Osteoblast (primary cell): ENCODE measurements at regions not wholly inside any gene's neighbourhood (a gene's known extent, or its start where the extent isn't known, plus 50 kb on each side); places are given as distances from the start of the nearest gene placed in this dataset.
A peak's percentile ranks its signal among the peaks of the same experiment; 100 is the strongest.

ENCODE experiments used
- DNase-seq: peaks from one replicate; pipeline ENCODE4 v3.0.0; 2011; ENCODE audit warnings: low spot score, mixed read lengths; ENCODE audit not compliant: insufficient read length; ENCODE audit errors: missing footprints
- H2AFZ ChIP-seq: 2 replicates; pipeline ENCODE4 v1.6.0; 2011; ENCODE audit warnings: mild to moderate bottlenecking, low read length
- H3K27ac ChIP-seq: 2 replicates; pipeline ENCODE4 v1.5.1; 2011; ENCODE audit warnings: mild to moderate bottlenecking, low read depth, low read length, moderate library complexity
- H3K27me3 ChIP-seq: 2 replicates; pipeline ENCODE4 v1.6.0; 2012; ENCODE audit warnings: mild to moderate bottlenecking, control low read depth, inconsistent platforms, low read length, moderate library complexity; ENCODE audit not compliant: insufficient read depth
- H3K36me3 ChIP-seq: 2 replicates; pipeline ENCODE4 v1.5.1; 2011; ENCODE audit warnings: mild to moderate bottlenecking, low read length, control low read depth, moderate library complexity; ENCODE audit not compliant: insufficient read depth
- H3K4me1 ChIP-seq: 2 replicates; pipeline ENCODE4 v1.5.1; 2011; ENCODE audit warnings: mild to moderate bottlenecking, low read length, control low read depth, moderate library complexity; ENCODE audit not compliant: insufficient read depth
- H3K4me2 ChIP-seq: 2 replicates; pipeline ENCODE4 v1.6.0; 2011; ENCODE audit warnings: mild to moderate bottlenecking, low read length; ENCODE audit not compliant: insufficient read depth
- H3K4me3 ChIP-seq: fragments of 200-600 bp; sonication (generic); 3 replicates; pipeline ENCODE4 v1.5.1; 2012; ENCODE audit warnings: mild to moderate bottlenecking, low read length, inconsistent platforms; ENCODE audit not compliant: insufficient read depth
- H3K79me2 ChIP-seq: 2 replicates; pipeline ENCODE4 v1.6.0; 2012; ENCODE audit warnings: mild to moderate bottlenecking, low read length, control low read depth, inconsistent platforms; ENCODE audit not compliant: insufficient read depth
- H3K9me3 ChIP-seq: 2 replicates; pipeline ENCODE4 v1.5.1; 2011; ENCODE audit warnings: low read depth, low read length, control low read depth
- H4K20me1 ChIP-seq: 2 replicates; pipeline ENCODE4 v1.6.0; 2012; ENCODE audit warnings: mild to moderate bottlenecking, low read length, control low read depth; ENCODE audit not compliant: insufficient read depth
- TF ChIP-seq, protein P1 (sequence below): IDR thresholded peaks from 2 replicates; pipeline ENCODE4 v1.5.1; 2011; ENCODE audit warnings: mild to moderate bottlenecking, low read depth, low read length, moderate library complexity; ENCODE audit errors: extremely low read depth

- H3K9me3 ChIP-seq, result no peaks in the 10 kb centered on the region
- TF ChIP-seq, protein P1, sequence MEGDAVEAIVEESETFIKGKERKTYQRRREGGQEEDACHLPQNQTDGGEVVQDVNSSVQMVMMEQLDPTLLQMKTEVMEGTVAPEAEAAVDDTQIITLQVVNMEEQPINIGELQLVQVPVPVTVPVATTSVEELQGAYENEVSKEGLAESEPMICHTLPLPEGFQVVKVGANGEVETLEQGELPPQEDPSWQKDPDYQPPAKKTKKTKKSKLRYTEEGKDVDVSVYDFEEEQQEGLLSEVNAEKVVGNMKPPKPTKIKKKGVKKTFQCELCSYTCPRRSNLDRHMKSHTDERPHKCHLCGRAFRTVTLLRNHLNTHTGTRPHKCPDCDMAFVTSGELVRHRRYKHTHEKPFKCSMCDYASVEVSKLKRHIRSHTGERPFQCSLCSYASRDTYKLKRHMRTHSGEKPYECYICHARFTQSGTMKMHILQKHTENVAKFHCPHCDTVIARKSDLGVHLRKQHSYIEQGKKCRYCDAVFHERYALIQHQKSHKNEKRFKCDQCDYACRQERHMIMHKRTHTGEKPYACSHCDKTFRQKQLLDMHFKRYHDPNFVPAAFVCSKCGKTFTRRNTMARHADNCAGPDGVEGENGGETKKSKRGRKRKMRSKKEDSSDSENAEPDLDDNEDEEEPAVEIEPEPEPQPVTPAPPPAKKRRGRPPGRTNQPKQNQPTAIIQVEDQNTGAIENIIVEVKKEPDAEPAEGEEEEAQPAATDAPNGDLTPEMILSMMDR, result no peak
- H3K4me2 ChIP-seq, result no peak overlapping the region
- H3K79me2 ChIP-seq, result no peaks in the 10 kb centered on the region
- DNase-seq, result no peak
- H3K4me1 ChIP-seq, result no peaks in the 10 kb centered on the region
- H3K27me3 ChIP-seq, result no peaks in the 10 kb centered on the region
- no peak overlapping the region for H2AFZ ChIP-seq
- no peaks in the 10 kb centered on the region for H4K20me1 ChIP-seq
- H3K27ac ChIP-seq, result no peak overlapping the region
- no peak overlapping the region for H3K4me3 ChIP-seq
- H3K36me3 ChIP-seq, result no peaks in the 10 kb centered on the region
These were observed 93.0 kb downstream of the MAIP1 start for GRCh38 chr2:200048421-200048820.

DNA sequence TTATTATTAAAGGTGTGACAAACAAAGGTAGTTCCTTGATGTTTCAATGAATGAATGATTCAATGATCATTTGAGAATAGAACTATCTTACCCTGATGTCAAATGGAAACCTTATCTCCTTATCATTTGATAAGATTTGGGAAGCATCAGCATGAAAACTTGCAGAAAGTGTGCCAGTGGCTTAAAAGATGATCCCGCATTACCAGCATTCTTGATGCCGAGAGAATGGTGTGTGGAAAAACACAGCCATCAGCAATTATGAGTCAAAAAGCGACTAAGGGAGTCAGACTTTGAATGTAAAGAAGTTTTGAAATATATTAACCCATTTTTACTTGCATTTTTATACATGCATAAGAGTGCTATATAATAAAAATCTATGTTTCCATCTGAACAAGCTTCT is 93.7 kb downstream of the MAIP1 start:
- H2AFZ ChIP-seq, result no peak overlapping the region
- DNase-seq, result no peak
- no peaks in the 10 kb centered on the region for H3K27me3 ChIP-seq
- TF ChIP-seq, protein P1, result no peak
- no peak overlapping the region for H3K4me3 ChIP-seq
- H3K27ac ChIP-seq, result no peak overlapping the region
- H3K36me3 ChIP-seq, result no peaks in the 10 kb centered on the region
- H4K20me1 ChIP-seq, result no peaks in the 10 kb centered on the region
- H3K4me2 ChIP-seq, result no peak overlapping the region
- no peaks in the 10 kb centered on the region for H3K4me1 ChIP-seq
- H3K9me3 ChIP-seq, result no peaks in the 10 kb centered on the region
- no peaks in the 10 kb centered on the region for H3K79me2 ChIP-seq

DNA sequence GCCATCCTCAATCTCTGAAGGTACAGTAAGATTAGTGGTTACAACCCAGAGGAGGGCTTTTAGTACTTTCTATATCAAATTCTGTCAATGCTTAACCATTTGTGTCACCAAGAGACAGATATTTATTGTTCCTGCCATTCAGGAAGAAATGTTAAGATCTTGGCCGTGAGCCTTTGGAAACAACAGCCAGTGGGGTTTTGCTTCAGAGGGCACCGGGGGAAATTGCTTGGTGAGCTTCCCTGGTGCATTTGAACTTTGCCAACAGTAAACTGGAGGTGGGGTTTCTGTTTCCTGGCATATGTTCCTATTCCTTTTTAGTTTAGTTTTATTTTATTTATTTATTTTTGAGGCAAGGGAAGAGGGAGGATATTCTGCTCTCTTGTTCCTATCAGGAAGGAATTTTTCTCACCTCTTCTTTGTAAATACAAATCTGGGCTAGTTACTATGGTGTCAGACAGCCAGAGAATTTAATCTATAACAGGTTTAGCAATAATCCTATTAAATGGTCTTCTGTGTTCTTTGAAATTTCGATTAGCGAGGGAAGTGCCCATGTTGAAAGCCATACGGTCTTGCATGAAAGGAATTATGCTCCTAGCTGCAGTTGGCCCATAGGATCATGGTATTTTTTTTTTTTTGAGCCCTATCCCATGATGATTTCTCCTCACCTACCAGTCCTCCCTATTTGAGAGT is 95.7 kb downstream of the MAIP1 start:
- no peak overlapping the region for H3K27ac ChIP-seq
- no peak overlapping the region for H2AFZ ChIP-seq
- peak; percentile 52 for DNase-seq

DNA sequence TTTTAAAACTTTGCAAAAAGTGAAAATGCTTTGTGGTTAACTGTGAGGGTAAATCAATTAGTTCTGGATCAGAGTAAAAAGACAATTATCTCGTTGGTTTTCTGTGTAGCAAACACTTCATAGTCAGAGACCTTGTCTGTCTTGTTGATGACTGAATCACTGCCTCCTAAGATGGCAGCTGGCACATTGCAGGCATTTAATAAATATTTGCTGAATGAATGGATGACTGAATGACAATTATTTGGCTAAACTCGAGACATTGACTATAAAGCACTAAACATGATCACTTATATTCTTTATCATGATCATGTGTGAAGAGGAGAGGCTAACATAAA is 96.2 kb downstream of the MAIP1 start:
- no peaks in the 10 kb centered on the region for H3K27me3 ChIP-seq
- TF ChIP-seq, protein P1, result no peak
- H3K79me2 ChIP-seq, result no peaks in the 10 kb centered on the region
- no peak overlapping the region for H3K4me2 ChIP-seq
- no peaks in the 10 kb centered on the region for H3K4me1 ChIP-seq
- no peak overlapping the region for H2AFZ ChIP-seq
- no peaks in the 10 kb centered on the region for H3K36me3 ChIP-seq
- H3K9me3 ChIP-seq, result no peaks in the 10 kb centered on the region
- no peak overlapping the region for H3K4me3 ChIP-seq
- H3K27ac ChIP-seq, result no peak overlapping the region
- no peak for DNase-seq
- H4K20me1 ChIP-seq, result no peaks in the 10 kb centered on the region

More for the DNA sequence above, 95.7 kb downstream of the MAIP1 start:
- no peaks in the 10 kb centered on the region for H3K4me1 ChIP-seq
- H3K27me3 ChIP-seq, result no peaks in the 10 kb centered on the region
- H3K4me2 ChIP-seq, result no peak overlapping the region
- TF ChIP-seq, protein P1, result no peak
- H3K4me3 ChIP-seq, result no peak overlapping the region
- no peaks in the 10 kb centered on the region for H3K79me2 ChIP-seq
- H4K20me1 ChIP-seq, result no peaks in the 10 kb centered on the region
- no peaks in the 10 kb centered on the region for H3K36me3 ChIP-seq
- no peaks in the 10 kb centered on the region for H3K9me3 ChIP-seq
